HUES64 (cell line): ENCODE measurements at regions not wholly inside any gene's neighbourhood (a gene's known extent, or its start where the extent isn't known, plus 50 kb on each side); places are given as distances from the start of the nearest gene placed in this dataset.

Source experiments
- H3K27ac ChIP-seq: 2 replicates; pipeline ENCODE4 v1.7.0; 2013; ENCODE audit warnings: low read depth, low read length, inconsistent platforms
- H3K27me3 ChIP-seq: 2 replicates; pipeline ENCODE4 v1.6.1; 2013; ENCODE audit warnings: mild to moderate bottlenecking, low read length; ENCODE audit not compliant: insufficient read depth
- H3K36me3 ChIP-seq: 2 replicates; pipeline ENCODE4 v1.6.1; 2013; ENCODE audit warnings: mild to moderate bottlenecking, low read length; ENCODE audit not compliant: insufficient read depth
- H3K4me1 ChIP-seq: 2 replicates; pipeline ENCODE4 v1.6.1; 2013; ENCODE audit warnings: mild to moderate bottlenecking, low read length, moderate library complexity; ENCODE audit not compliant: insufficient read depth
- H3K4me3 ChIP-seq: 2 replicates; pipeline ENCODE4 v1.5.1; 2013; ENCODE audit warnings: mild to moderate bottlenecking, low read length, moderate library complexity
- H3K9ac ChIP-seq: 2 replicates; pipeline ENCODE4 v1.6.1; 2013; ENCODE audit warnings: mild to moderate bottlenecking, low read depth, low read length
- H3K9me3 ChIP-seq: 2 replicates; pipeline ENCODE4 v1.6.1; 2013; ENCODE audit warnings: low read depth, low read length; ENCODE audit not compliant: insufficient read depth
- WGBS: fragments of 150-250, 120-280 bp; methylation state at CpG from one replicate; pipeline ENCODE4 v1.1.7; 2013; ENCODE audit warnings: missing lambda C conversion rate; 5-methylcytosine and 5-hydroxymethylcytosine counted together

GRCh38 chr15:38895326-38896255 is 331.0 kb upstream of the RASGRP1 start:
- 93% methylated on average over 2 of the region's 5 CpGs for WGBS
- Histone ChIP-seq H3K4me1 (no peaks in the 10 kb centered on the region; the same call in 1 of the 2 replicates), H3K9me3 (no peaks in the 10 kb centered on the region), H3K27ac (no peak overlapping the region), H3K36me3 (no peaks in the 10 kb centered on the region), H3K9ac (no peak overlapping the region), H3K4me3 (no peak overlapping the region), H3K27me3 (no peaks in the 10 kb centered on the region)

- Histone ChIP-seq H3K9me3 (no peaks in the 10 kb centered on the region), H3K4me1 (no peaks in the 10 kb centered on the region; the same call in 1 of the 2 replicates), H3K4me3 (no peak overlapping the region), H3K27me3 (no peaks in the 10 kb centered on the region), H3K36me3 (no peaks in the 10 kb centered on the region), H3K9ac (no peak overlapping the region), H3K27ac (no peak overlapping the region)
- WGBS, result 100% methylated on average over 1 of the region's 1 CpG
Measured at GRCh38 chr15:38896647-38897046, 332.0 kb upstream of the RASGRP1 start.

GRCh38 chr15:38897551-38897950 is 332.9 kb upstream of the RASGRP1 start:
- H3K4me3 ChIP-seq, result no peak overlapping the region
- H3K9me3 ChIP-seq, result no peaks in the 10 kb centered on the region
- no peak overlapping the region for H3K9ac ChIP-seq
- 86% methylated on average over 1 of the region's 1 CpG for WGBS
- H3K27ac ChIP-seq, result no peak overlapping the region
- H3K4me1 ChIP-seq, result no peaks in the 10 kb centered on the region; the same call in 1 of the 2 replicates
- no peaks in the 10 kb centered on the region for H3K27me3 ChIP-seq
- H3K36me3 ChIP-seq, result no peaks in the 10 kb centered on the region

- Histone ChIP-seq H3K27ac (no peak overlapping the region), H3K9ac (no peak overlapping the region), H3K4me1 (no peaks in the 10 kb centered on the region; the same call in 1 of the 2 replicates), H3K27me3 (no peaks in the 10 kb centered on the region), H3K9me3 (no peaks in the 10 kb centered on the region), H3K4me3 (no peak overlapping the region), H3K36me3 (no peaks in the 10 kb centered on the region)
- 90% methylated on average over 1 of the region's 1 CpG for WGBS
Measured at GRCh38 chr15:38898236-38898635, 333.6 kb upstream of the RASGRP1 start.

DNA sequence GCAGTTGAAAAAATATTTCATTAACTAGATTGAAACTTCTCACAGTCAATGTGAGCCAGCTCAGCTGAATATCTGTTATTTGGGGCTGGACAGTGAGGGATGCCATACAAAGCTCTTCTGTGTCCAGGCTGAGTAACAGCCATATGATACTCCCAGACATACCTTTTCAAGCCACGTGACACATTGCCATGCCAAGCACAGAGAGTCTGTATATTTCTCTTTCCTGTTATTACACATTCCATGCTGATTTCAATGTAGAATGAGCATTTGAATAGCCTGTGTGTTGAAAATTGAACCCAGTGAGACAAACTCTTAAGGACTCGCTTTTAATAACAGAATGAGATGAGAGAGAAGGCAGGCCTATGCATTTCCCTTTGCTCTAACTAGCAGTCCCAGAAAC is 334.7 kb upstream of the RASGRP1 start:
- Histone ChIP-seq H3K9me3 (no peaks in the 10 kb centered on the region), H3K4me1 (no peaks in the 10 kb centered on the region; the same call in 1 of the 2 replicates), H3K4me3 (no peak overlapping the region), H3K9ac (no peak overlapping the region), H3K27me3 (no peaks in the 10 kb centered on the region), H3K27ac (no peak overlapping the region), H3K36me3 (no peaks in the 10 kb centered on the region)
- WGBS, result 85% methylated on average over 2 of the region's 2 CpGs

DNA sequence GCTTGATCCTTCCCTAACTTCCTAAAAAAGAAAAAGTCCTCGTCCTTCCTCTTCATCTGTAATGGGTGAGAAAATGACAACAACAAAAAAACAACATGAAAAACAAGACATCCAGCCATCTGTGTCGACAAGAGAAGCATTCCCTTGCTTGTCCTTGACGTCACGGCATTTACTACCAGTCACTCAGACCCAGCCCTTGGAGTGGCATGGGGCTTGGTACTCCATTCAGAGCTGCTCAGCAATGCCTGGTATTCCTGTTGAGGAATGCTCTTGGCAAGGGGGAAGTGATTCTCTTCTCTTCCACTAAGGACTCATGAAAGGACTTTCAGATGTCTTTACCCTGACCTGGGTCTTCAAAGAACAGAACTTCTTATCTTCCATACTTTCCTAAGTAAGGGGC is 339.7 kb upstream of the RASGRP1 start:
- H3K36me3 ChIP-seq, result no peaks in the 10 kb centered on the region

DNA sequence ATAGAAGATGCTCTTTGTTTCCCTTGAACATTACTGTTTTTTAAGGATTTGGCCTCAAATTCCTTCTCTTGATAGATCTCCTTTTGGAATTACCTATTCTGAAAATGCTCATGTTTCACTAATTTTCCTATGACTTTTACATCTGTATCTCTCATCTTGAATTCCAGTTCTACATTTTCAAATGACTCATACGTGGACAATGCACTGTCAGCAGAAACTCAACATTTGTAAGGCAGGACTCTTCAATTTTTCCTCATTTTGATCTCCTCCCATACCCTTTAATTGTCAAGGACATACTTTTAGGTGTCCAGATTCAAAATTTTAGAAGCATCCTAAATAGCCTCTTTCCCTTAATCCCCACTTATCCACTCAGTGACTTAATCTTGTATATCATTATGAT is 341.0 kb upstream of the RASGRP1 start:
- Histone ChIP-seq H3K27ac (no peak overlapping the region), H3K27me3 (no peaks in the 10 kb centered on the region), H3K36me3 (no peaks in the 10 kb centered on the region), H3K4me1 (peaks cover 15% of the 10 kb centered on the region), H3K9me3 (no peaks in the 10 kb centered on the region), H3K4me3 (no peak overlapping the region), H3K9ac (no peak overlapping the region)
- WGBS, result 87% methylated on average over 1 of the region's 1 CpG

More for the DNA sequence above, 339.7 kb upstream of the RASGRP1 start:
- H3K27me3 ChIP-seq, result no peaks in the 10 kb centered on the region
- no peaks in the 10 kb centered on the region for H3K9me3 ChIP-seq
- over 99% methylated on average over 4 of the region's 4 CpGs for WGBS
- H3K4me1 ChIP-seq, result peaks cover 5% of the 10 kb centered on the region; the same call in 1 of the 2 replicates
- no peak overlapping the region for H3K27ac ChIP-seq
- H3K4me3 ChIP-seq, result no peak overlapping the region
- no peak overlapping the region for H3K9ac ChIP-seq

GRCh38 chr15:38920966-38921365 is 356.4 kb upstream of the RASGRP1 start:
- Histone ChIP-seq H3K36me3 (no peaks in the 10 kb centered on the region), H3K27me3 (no peaks in the 10 kb centered on the region), H3K9me3 (no peaks in the 10 kb centered on the region), H3K4me1 (no peaks in the 10 kb centered on the region), H3K4me3 (no peak overlapping the region), H3K27ac (no peak overlapping the region), H3K9ac (no peak overlapping the region)
- no CpG with 5 or more reads among the region's 2 CpGs for WGBS

DNA sequence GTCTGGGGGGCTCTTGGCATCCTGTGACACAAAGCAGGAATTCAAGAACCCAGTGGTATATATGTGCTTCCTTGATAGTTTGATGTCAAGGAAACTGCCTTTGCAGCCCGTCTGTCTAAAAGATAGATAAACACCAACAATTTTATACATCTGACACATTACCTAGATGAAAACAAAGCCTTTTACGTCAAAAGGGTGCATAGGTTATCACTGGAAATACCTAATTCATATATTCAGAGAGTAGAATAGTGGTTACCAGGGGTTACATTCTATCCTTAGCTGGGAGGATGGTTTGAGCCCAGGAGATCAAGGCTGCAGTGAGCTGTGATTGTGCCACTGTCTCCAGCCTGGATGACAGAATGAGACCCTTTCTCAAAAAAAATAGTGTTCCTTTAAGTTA is 356.9 kb upstream of the RASGRP1 start:
- Histone ChIP-seq H3K36me3 (no peaks in the 10 kb centered on the region), H3K27me3 (no peaks in the 10 kb centered on the region), H3K4me1 (no peaks in the 10 kb centered on the region), H3K9ac (no peak overlapping the region), H3K4me3 (no peak overlapping the region), H3K9me3 (no peaks in the 10 kb centered on the region), H3K27ac (no peak overlapping the region)
- WGBS, result 86% methylated on average over 2 of the region's 2 CpGs

- no peaks in the 10 kb centered on the region for H3K36me3 ChIP-seq
- H3K4me3 ChIP-seq, result no peak overlapping the region
- no peaks in the 10 kb centered on the region for H3K9me3 ChIP-seq
- no peaks in the 10 kb centered on the region for H3K4me1 ChIP-seq
- no peak overlapping the region for H3K9ac ChIP-seq
- H3K27ac ChIP-seq, result no peak overlapping the region
- WGBS, result no CpG with 5 or more reads among the region's 1 CpG
- H3K27me3 ChIP-seq, result no peaks in the 10 kb centered on the region
Measured at GRCh38 chr15:38928431-38928830, 363.8 kb upstream of the RASGRP1 start.

DNA sequence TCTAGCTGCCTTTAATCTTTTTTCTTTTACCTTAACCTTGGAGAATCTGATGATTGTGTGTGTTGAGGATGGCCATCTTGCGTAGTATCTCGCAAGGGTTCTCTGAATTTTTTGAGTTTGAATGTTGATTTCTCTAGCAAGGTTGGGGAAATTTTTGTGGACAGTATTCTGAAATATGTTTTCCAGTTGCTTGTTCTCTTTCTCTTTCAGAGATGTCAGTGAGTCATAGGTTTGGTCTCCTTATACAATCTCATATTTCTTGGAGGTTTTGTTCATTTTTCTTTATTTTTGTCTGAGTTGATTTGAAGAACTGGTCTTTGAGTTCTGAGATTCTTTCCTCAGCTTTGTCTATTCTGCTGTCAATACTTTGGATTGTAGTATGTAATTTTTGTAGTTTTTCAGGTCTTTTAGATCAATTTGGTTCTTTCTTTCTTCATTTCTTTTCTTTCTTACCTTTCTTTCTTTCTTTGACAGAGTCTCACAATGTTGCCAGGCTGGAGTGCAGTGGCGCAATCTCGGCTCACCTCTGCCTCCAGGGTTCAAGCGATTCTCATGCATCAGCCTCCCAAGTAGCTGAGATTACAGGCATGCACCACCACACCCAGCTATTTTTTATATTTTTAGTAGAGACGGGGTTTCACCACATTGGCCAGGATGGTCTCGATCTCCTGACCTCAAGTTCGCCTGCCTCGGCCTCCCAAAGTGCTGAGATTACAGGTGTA is 366.4 kb upstream of the RASGRP1 start:
- Histone ChIP-seq H3K4me1 (no peaks in the 10 kb centered on the region), H3K27me3 (no peaks in the 10 kb centered on the region), H3K27ac (no peak overlapping the region), H3K9me3 (no peaks in the 10 kb centered on the region), H3K9ac (no peak overlapping the region), H3K36me3 (no peaks in the 10 kb centered on the region), H3K4me3 (no peak overlapping the region)
- 98% methylated on average over 9 of the region's 9 CpGs for WGBS
